Caco-2 (cell line): ENCODE measurements at regions not wholly inside any gene's neighbourhood (a gene's known extent, or its start where the extent isn't known, plus 50 kb on each side); places are given as distances from the start of the nearest gene placed in this dataset.
A peak's percentile ranks its signal among the peaks of the same experiment; 100 is the strongest.

ENCODE experiments used
- BruUV-seq: library from RNA; stranded (reverse); fragments of 400-500 nt; replicated peaks from 2 replicates; lab custom pipeline; 2021; lab: Mats Ljungman, UMichigan
- CTCF ChIA-PET: fragments of 300-600 bp; sonication (Branson Sonifier 250); formaldehyde crosslinking; loops from one replicate; lab custom pipeline; 2022; ENCODE audit warnings: antibody characterized with exemption; lab: Charles Lee
- POLR2A ChIA-PET: fragments of 300-600 bp; sonication (Branson Sonifier 250); formaldehyde crosslinking; loops from one replicate; lab custom pipeline; 2022; ENCODE audit warnings: antibody characterized with exemption; lab: Charles Lee
- DNase-seq, 2 experiments: peaks; one replicate each; pipeline versions ENCODE4 v3.0.0 to v3.0.0-alpha.2; 2020 to 2022
- H3K27me3 ChIP-seq: replicated peaks from 2 replicates; pipeline ENCODE4 v1.6.0; 2011; ENCODE audit warnings: low read length; ENCODE audit not compliant: control insufficient read depth, insufficient read depth
- H3K36me3 ChIP-seq: 2 replicates; pipeline ENCODE4 v1.5.1; 2011; ENCODE audit warnings: low read length; ENCODE audit not compliant: control insufficient read depth, insufficient read depth
- H3K4me1 ChIP-seq: fragments of 250-450 bp; sonication (Bioruptor Pico); 2 replicates; pipeline ENCODE4 v1.5.1; 2020; ENCODE audit warnings: mild to moderate bottlenecking
- H3K4me3 ChIP-seq: 2 replicates; pipeline ENCODE4 v1.5.1; 2011; ENCODE audit warnings: low read depth, mild to moderate bottlenecking, control low read depth, low read length
- H3K9me3 ChIP-seq: fragments of 250-450 bp; sonication (Bioruptor Pico); 2 replicates; pipeline ENCODE4 v1.5.1; 2020; ENCODE audit warnings: mild to moderate bottlenecking, moderate library complexity
- H3K27ac Mint-ChIP-seq: one replicate; pipeline ENCODE4 v1.8.0; 2022; ENCODE audit warnings: mixed read lengths; ENCODE audit not compliant: unreplicated experiment
- H3K27me3 Mint-ChIP-seq: one replicate; pipeline ENCODE4 v1.8.0; 2022; ENCODE audit warnings: mixed read lengths; ENCODE audit not compliant: insufficient read depth, unreplicated experiment
- H3K36me3 Mint-ChIP-seq: one replicate; pipeline ENCODE4 v1.8.0; 2022; ENCODE audit warnings: mild to moderate bottlenecking, mixed read lengths; ENCODE audit not compliant: insufficient read depth, unreplicated experiment
- H3K4me1 Mint-ChIP-seq: one replicate; pipeline ENCODE4 v1.8.0; 2022; ENCODE audit warnings: low read depth, mixed read lengths; ENCODE audit not compliant: unreplicated experiment
- H3K4me3 Mint-ChIP-seq: one replicate; pipeline ENCODE4 v1.8.0; 2022; ENCODE audit warnings: mild to moderate bottlenecking, moderate library complexity, mixed read lengths; ENCODE audit not compliant: unreplicated experiment
- H3K9me3 Mint-ChIP-seq: one replicate; pipeline ENCODE4 v1.8.0; 2022; ENCODE audit warnings: mixed read lengths; ENCODE audit not compliant: unreplicated experiment
- CTCF ChIP-seq, 2 experiments: fragments of 200-600 bp in 1 of 2; IDR thresholded peaks; 1 replicate in 1 of 2; 2 replicates in 1 of 2; pipeline versions ENCODE4 v1.5.1 to v1.8.0; 2011 to 2022; ENCODE audit warnings: antibody characterized with exemption in 1 of 2, control low read depth in 1 of 2, inconsistent platforms in 1 of 2, low read depth in 1 of 2, low read length in 1 of 2, mild to moderate bottlenecking in 1 of 2, moderate library complexity in 1 of 2; ENCODE audit not compliant: insufficient read depth in 1 of 2, severe bottlenecking in 1 of 2, unreplicated experiment in 1 of 2
- intact Hi-C: fragments of 100-400 bp; cut with micrococcal nuclease; formaldehyde crosslinking; loops from one replicate; pipeline ENCODE4 v1.10.0; 2022; ENCODE audit not compliant: unreplicated experiment

DNA sequence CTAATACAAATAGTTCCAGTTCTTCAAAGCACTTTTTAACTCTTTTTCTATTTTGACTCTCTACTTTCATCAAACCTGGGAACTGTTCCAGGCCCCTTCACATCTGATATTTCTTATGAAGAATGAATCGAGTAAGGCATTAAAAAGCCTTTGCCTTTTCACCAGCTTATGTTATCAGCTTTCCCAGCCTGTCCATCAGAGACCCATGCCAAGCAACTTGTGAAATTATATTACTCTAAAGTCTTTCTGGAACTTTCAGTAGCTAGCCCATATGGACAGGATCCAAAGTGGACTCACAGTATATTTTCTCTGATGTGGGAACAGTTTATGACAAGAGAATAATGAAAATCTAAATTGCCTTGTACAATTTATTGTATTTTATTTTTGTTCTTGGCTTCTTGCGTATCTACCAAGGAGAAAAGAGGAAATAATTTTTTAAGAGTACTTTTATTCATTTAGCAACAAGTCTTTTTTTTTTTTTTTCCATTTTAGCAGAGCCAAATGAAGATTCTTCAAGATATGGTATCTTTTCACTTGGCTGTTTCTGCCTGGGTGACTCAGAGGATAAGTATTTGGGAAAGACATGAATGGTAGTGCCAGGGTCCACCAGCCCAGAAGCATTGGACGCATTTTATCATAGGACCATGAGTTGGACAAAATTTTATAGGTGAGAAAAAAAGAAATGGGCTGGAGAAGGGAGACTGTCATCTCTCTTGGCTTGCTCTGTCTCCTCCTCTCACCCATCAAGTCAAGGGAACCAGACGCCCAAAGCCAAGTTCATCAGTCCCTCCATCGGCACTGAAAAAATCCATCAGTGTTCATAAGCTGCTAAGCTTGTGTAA lies 195.8 kb upstream of the NEBL start:
- Mint-ChIP-seq H3K9me3 (no peaks in the 10 kb centered on the region), H3K27me3 (no peaks in the 10 kb centered on the region), H3K4me1 (peaks cover 28% of the 10 kb centered on the region), H3K27ac (no peak overlapping the region), H3K36me3 (peaks cover 8% of the 10 kb centered on the region), H3K4me3 (no peak overlapping the region)
- 0 out of 2 replicates have a peak, but pooled peaks cover 3% of the 10 kb centered on the region for H3K9me3 ChIP-seq
- no TSS peak for BruUV-seq
- no peaks in the 10 kb centered on the region for H3K36me3 ChIP-seq
- peaks cover 20% of the 10 kb centered on the region for H3K4me1 ChIP-seq
- ChIA-PET POLR2A (no interaction called here), CTCF (no interaction called here)
- TF ChIP-seq CTCF (IDR thresholded peaks at IDR 0.05; ENCODE audit: insufficient read depth in 1 of 2, low read depth in 1 of 2, low read length in 1 of 2, severe bottlenecking in 1 of 2, unreplicated experiment in 1 of 2), result no peak
- H3K4me3 ChIP-seq, result no peak overlapping the region
- intact Hi-C loops, result no loop called here
- DNase-seq, result no peak
- no peaks in the 10 kb centered on the region for H3K27me3 ChIP-seq

GRCh38 chr10:21090609-21091082 lies 193.5 kb upstream of the NEBL start:
- H3K9me3 Mint-ChIP-seq, result peaks cover 9% of the 10 kb centered on the region

DNA sequence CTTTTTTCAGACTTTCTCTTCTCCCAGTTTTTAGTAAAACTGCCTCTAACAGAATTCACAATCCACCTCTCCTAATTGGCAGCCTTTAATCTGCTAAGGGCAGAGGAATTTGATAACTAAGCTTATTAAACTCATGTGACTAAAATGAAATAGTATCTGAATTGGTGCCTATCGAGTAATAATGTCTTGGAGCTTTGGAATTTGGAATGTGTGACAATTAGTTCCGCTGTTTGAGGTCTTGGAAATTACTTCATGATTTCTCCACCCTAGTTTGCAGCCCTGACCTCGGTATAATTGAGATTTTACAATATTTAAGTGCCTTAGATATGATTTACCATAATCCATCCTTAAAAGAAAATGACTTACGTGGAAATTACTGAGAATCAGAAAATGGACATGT lies 190.4 kb upstream of the NEBL start:
- no peaks in the 10 kb centered on the region for H3K36me3 Mint-ChIP-seq
- CTCF ChIA-PET, result no interaction called here
- H3K9me3 Mint-ChIP-seq, result peaks cover 9% of the 10 kb centered on the region
- Histone ChIP-seq H3K9me3 (peaks cover 5% of the 10 kb centered on the region), H3K4me1 (no peaks in the 10 kb centered on the region), H3K36me3 (no peaks in the 10 kb centered on the region), H3K4me3 (no peak overlapping the region), H3K27me3 (no peaks in the 10 kb centered on the region)
- no peak overlapping the region for H3K4me3 Mint-ChIP-seq
- H3K4me1 Mint-ChIP-seq, result no peaks in the 10 kb centered on the region
- H3K27ac Mint-ChIP-seq, result no peak overlapping the region
- intact Hi-C loops, result no loop called here
- POLR2A ChIA-PET, result no interaction called here
- H3K27me3 Mint-ChIP-seq, result no peaks in the 10 kb centered on the region
- BruUV-seq, result no TSS peak
- no peak for TF ChIP-seq CTCF (IDR thresholded peaks at IDR 0.05; ENCODE audit: insufficient read depth in 1 of 2, low read depth in 1 of 2, low read length in 1 of 2, severe bottlenecking in 1 of 2, unreplicated experiment in 1 of 2)
- DNase-seq, result no peak

More at GRCh38 chr10:21090609-21091082, 193.5 kb upstream of the NEBL start:
- Histone ChIP-seq H3K9me3 (peaks cover 5% of the 10 kb centered on the region), H3K27me3 (no peaks in the 10 kb centered on the region), H3K4me1 (0 out of 2 replicates have a peak, but pooled peaks cover 8% of the 10 kb centered on the region), H3K4me3 (no peak overlapping the region), H3K36me3 (no peaks in the 10 kb centered on the region)
- TF ChIP-seq CTCF (IDR thresholded peaks at IDR 0.05; ENCODE audit: insufficient read depth in 1 of 2, low read depth in 1 of 2, low read length in 1 of 2, severe bottlenecking in 1 of 2, unreplicated experiment in 1 of 2), result no peak
- POLR2A ChIA-PET, result no interaction called here
- Mint-ChIP-seq H3K4me1 (peaks cover 7% of the 10 kb centered on the region), H3K27me3 (no peaks in the 10 kb centered on the region), H3K27ac (peak overlapping the region; percentile 19), H3K4me3 (no peak overlapping the region), H3K36me3 (no peaks in the 10 kb centered on the region)
- intact Hi-C loops, result no loop called here
- CTCF ChIA-PET, result no interaction called here
- BruUV-seq, result no TSS peak
- DNase-seq, result no peak
